Pons (tissue), 1 donor: ENCODE measurements at regions not wholly inside any gene's neighbourhood (a gene's known extent, or its start where the extent isn't known, plus 50 kb on each side); places are given as distances from the start of the nearest gene placed in this dataset.
"Not testable (repeated sequence)": the region's sequence is repeated elsewhere in the genome, so short reads cannot be mapped to it uniquely, and the experiment has no call there.

ENCODE experiments used
- DNase-seq: peaks from one replicate; pipeline ENCODE4 v3.0.0-alpha.2; 2016; ENCODE audit warnings: low spot score

GRCh38 chr17:63178530-63178929 is 212.5 kb downstream of the TANC2 start:
- DNase-seq = no peak

GRCh38 chr17:63181856-63182255 is 215.8 kb downstream of the TANC2 start:
- no peak for DNase-seq

- peak; percentile 64 for DNase-seq
Measured at GRCh38 chr17:63185420-63185819, 219.4 kb downstream of the TANC2 start.

GRCh38 chr17:63189082-63189481 is 223.0 kb downstream of the TANC2 start:
- DNase-seq = no peak

- no peak for DNase-seq
Measured at GRCh38 chr17:63189930-63190329, 223.9 kb downstream of the TANC2 start.

- DNase-seq = peak; percentile 92
Measured at GRCh38 chr17:63190821-63191370, 224.9 kb downstream of the TANC2 start.

GRCh38 chr17:63191610-63192009 is 225.6 kb downstream of the TANC2 start:
- DNase-seq = peak; percentile 72

GRCh38 chr17:63193827-63194226 is 227.8 kb downstream of the TANC2 start:
- DNase-seq = no peak

- DNase-seq = no peak
Measured at GRCh38 chr17:63196772-63197335, 230.8 kb downstream of the TANC2 start.

- no peak for DNase-seq
Measured at GRCh38 chr17:63203652-63204051, 237.6 kb downstream of the TANC2 start.

GRCh38 chr17:63221939-63222338 is 224.2 kb downstream of the CYB561 start:
- no peak for DNase-seq

GRCh38 chr17:63222655-63223054 is 223.5 kb downstream of the CYB561 start:
- DNase-seq = no peak

GRCh38 chr17:63223212-63223911 is 222.7 kb downstream of the CYB561 start:
- DNase-seq = no peak

- DNase-seq = no peak
Measured at GRCh38 chr17:63224644-63225043, 221.5 kb downstream of the CYB561 start.

GRCh38 chr17:63226720-63227119 is 219.4 kb downstream of the CYB561 start:
- not testable (repeated sequence) for DNase-seq

- not testable (repeated sequence) for DNase-seq
Measured at GRCh38 chr17:63231015-63231620, 215.0 kb downstream of the CYB561 start.

- no peak for DNase-seq
Measured at GRCh38 chr17:63232565-63233310, 213.4 kb downstream of the CYB561 start.

GRCh38 chr17:63240106-63240505 is 206.0 kb downstream of the CYB561 start:
- peak; percentile 86 for DNase-seq

GRCh38 chr17:63246344-63246743 is 199.8 kb downstream of the CYB561 start:
- DNase-seq = no peak

- DNase-seq = no peak
Measured at GRCh38 chr17:63247706-63248105, 198.4 kb downstream of the CYB561 start.

GRCh38 chr17:63249256-63250004 is 196.7 kb downstream of the CYB561 start:
- peak; percentile 9 for DNase-seq

- no peak for DNase-seq
Measured at GRCh38 chr17:63250830-63251229, 195.3 kb downstream of the CYB561 start.
